DMS 273 treated with DMSO at 0.1 percent for 48 hours (cell line): ENCODE measurements at regions not wholly inside any gene's neighbourhood (a gene's known extent, or its start where the extent isn't known, plus 50 kb on each side); places are given as distances from the start of the nearest gene placed in this dataset.
A peak's percentile ranks its signal among the peaks of the same experiment; 100 is the strongest.

ENCODE experiments used
- DNase-seq: peaks from one replicate; lab custom pipeline; 2025; lab: John Stamatoyannopoulos, UW

DNA sequence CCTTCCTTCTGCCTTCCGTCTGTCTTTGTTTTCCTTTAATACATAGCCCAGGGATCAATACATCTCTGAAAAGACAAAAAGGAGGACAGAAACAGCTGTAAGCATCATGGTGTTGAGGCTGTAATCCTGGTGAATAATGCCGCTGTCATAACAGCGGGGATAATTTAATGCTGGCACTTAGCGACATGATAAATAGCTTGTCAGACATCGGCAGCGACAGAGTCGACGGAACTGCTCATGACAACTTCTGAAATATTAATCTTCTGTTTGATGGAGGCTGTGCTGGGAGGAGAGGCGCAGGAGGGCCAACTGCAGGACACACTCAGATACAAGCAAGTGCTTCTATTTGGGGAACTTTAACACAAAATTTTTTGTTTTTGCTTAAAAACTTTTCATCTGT is 602.2 kb downstream of the GALR1 start:
- DNase-seq: no peak

DNA sequence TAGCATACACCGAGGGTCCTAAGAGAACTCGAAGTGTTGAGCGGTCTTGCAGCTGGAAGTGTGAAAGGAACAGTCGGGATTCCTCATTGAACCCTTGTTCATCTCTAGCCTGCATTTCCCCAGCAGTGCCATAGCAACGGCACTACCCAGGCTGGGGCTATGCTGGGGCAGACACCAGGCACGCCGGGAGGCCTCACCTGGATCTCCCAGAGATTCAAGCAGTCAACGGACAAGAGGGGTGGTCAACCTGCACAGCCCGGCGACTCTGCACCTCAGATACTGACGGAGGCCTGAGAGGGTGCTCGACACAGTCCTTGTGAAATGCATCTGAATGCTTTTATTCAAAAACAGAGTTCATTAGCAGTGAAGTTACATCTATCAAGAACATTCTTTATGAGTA is 604.2 kb downstream of the GALR1 start:
- no peak for DNase-seq

DNA sequence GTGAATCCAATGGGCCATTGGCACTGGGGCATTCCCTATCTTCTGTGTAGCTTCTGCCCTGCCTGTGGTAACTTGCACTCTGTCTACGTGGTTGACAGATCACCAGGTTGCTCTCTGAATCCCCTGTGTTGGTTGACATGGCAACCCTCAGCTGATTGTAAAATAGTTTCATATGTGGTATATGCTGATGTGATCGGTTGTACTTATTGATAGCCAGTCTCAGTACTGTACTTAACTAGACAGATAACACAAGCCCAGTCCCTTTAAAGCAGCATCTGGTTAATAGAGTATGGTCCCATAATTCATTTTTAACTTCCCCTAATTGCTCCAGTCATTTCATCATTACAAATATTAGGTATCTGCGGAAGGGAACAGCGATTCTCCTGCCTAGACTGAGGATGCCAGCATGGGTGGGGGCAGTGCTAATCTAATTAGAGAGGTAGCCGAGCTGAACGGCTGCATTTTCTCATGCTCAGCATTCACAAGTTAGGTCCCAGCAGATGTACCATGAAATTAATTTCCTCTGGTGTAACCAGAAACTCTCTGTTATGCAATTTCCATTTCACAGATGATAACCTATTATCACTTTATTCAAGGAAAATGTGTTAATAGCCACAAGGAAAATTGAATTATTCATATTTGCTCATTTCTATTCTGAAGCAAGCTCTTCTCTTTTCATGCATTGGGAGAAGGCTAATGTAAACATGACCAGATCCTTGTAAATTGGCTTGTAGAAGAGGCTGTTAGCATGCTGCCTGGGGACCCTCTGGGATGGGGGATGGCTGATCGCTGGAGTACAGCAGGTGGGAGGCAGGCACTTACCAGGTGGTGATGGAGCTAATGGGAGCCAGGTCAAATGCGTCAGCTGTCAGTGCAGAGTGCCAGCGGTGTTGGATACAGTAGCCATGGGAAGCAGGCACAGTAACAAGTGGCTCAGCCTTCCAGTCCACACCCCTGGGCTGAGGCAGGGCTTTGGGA is 608.3 kb downstream of the GALR1 start:
- no peak for DNase-seq

DNA sequence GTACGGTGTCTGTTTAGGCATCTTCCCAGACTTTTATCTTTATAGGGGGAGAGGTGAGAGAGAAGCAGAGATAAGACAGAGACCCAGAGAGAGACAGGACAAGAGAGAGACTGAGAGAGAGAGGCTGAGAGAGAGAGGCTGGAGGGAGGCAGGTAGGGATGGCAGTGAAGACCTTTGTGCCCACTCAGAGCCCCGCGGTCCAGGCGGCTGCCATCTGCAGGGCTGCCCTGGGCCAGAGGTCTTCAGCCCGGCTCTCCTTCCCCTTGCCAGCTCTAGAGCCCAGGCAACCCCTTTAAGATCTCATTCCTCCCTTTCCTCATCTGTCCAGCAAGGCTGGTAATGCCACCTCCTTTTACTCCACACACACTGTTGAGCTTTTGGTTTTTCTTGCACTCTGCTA is 610.0 kb downstream of the GALR1 start:
- no peak for DNase-seq

DNA sequence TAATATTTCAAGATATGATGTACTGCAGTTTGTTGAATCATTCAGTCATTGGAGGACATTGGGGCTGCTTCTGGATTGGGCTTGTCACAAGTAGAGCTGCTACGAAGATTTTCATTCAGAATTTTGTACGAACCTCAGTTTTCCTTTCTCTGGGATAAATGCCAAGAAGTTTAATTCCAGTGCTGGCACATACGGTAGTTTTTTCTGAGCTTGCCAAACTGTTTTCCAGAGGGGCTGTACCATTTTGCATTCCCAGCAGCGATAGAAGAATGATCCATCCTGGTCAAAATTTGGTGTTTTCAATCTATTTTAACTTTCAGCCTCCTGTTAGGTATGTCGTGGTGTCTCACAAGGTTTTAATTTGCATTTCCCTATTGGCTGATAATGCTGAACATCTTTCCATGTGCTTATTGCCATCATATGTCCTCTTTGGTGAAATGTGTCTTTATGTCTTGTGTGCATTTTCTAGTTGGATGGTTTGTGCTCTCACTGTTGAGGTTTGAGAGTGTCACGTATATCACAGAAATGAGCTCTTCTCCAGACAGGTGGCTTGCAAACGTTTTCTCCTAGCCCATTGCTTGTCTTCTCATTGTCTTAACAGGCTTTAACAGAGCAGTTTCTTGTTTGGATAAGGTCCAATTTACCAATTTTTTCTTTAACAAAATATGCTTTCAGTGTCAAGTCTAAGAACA is 612.6 kb downstream of the GALR1 start:
- no peak for DNase-seq

DNA sequence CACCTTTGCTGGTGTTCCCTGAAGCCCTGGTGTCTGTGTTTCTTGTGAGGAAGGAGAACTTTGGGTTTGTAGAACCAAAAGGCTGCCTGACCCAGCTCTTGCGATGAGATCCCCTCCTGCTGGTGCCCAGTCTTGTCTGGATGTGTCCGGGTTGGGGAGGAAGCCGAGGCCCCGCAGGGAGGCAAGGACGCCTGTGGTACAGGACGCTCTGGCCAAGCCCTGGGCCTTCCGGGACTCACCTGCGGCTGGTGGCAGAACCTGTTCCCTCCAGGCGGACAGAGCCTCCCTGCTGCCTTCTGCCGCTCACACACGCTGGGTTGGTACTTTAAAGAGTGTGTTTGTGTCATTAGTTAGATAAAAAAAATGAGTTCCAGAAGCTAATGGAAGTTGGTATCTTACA is 616.2 kb downstream of the GALR1 start:
- no peak for DNase-seq

DNA sequence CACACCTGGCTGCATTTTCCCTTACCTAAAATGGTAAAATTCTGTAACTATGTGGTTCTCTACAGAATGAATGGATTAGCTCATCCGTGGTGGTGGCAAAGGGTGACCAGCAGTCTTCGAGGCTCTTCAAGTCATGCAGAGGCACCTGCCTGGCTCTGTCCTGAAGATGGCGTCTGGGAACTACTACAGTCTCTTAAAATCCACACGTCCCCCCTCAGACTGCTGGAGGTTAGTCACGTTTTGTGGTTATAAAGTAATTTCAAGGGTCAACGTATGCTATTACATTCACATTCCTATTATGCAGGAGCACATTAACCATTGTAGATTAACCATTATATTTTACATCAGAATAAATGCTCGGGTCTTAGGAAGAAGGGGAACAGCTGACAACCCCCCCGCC is 616.7 kb downstream of the GALR1 start:
- no peak for DNase-seq

DNA sequence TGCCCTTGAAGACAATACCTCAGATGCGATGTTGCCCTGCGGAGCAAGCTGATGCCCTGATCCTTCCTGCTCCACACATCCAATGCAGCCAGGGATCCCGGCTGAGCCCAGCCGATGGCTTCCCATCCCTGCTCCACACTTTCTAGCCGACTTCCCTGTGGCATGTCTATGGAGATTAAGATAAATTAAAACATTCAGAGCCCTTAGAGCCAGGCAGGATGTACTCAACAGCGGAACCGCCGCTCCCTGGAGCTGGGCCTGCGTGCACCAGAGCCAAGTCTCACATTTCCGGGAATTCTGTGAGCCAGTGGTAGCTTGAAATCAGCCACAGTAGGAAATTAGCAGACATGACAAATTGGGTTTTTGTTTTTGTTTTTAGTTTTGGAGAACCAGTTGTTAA is 620.6 kb downstream of the GALR1 start:
- DNase-seq: no peak

DNA sequence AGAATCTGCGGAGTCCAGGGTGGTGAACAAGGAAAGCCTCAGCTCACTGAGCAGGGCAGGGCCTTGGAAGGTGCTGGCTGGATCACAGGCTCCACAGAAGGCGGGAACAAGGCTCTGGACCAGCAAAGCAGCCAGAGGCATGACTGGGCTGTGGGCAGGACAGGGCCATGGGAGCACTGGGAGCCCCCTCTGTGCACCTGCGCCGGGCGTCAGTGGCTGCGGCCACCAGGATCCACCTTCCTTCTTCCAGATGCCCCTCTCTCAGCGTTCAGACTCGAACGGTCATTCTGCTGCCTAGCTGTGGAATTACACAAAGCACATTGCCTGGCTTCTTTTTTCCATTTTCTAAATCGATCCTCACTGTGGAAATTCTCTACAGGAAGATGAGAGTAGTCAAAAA is 621.2 kb downstream of the GALR1 start:
- DNase-seq: no peak

DNA sequence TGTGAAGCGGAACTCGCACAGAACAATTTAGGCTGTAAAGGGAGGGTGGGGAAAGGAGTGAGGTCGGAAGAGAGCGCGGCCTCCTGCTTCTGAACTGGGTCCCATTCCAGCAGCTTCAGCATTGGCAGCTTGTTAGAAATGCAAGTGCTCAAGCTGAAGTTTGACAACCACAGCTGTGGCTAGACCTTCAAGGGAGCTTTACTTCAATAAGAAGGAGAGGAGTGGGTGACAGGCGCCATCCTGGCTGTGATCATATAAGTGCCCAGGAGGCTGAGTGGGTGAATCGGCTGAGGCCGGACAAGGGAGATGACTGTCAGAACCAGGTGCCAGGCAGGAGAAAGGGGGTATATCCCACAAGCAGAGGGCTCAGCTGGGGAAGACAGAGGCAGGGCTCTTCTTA is 622.5 kb downstream of the GALR1 start:
- DNase-seq: no peak

DNA sequence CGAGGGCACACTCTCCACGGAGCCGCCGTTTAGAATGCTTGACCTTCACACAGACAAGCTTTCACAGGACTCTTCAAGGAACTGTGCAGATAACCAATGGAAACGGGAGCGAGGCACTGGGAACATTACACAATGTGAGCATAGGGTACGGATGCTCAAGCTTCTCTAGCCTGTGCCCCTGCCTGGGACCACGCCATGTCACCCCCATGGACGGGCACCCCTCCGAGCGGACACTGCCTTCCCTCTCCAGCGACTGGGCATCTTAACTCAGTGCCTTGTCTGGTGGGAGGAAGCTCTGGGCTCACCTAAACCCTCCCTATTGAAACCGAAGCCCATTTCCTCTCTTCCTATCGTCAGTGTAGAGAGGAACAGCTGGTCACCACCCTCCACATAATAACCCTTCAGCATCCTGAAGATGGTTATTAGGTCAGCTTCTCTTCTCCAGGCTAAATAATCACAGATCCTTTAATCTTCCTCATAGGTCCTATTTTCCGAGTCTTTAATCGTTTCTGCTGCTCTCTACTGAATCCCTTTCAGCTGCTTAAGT is 626.7 kb downstream of the GALR1 start:
- DNase-seq: no peak

DNA sequence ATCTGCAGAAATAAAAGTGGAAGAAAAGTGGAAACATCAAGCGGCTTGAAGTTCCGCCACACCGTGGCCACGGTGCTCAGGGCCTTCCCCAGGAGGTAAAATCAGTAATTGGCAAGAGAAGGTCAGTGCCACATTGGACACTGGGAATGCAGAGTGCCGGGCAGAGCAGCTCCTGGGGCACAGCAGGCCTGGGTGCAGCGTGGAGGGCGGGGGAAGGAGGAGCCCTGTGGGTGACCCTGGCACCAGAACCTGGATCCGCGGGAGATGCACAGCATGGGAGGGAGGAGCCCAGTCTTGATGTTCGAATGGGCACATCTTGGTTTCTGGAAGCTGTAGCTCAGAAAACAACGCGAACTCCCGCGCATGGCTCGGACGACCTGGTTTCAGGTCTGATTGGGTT is 630.2 kb downstream of the GALR1 start:
- DNase-seq: no peak

DNA sequence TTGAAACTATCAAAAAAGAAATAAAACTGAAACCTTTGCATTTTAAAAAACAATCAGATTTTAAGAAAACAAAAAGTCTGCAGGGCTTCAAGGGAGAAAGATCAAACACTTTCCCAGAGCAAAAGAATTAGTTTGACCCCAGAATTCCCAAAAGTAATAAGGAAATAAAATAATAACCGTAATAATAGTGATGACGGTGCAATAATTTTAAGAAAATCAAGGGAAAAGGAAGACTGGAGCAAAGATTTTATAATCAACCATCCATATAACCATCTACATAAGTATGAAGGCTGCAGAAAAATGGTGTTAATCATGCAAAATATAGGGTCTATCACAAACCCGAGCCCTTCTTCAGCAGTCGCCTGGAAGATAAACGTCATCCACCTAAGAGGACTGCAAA is 634.8 kb downstream of the GALR1 start:
- DNase-seq: no peak

DNA sequence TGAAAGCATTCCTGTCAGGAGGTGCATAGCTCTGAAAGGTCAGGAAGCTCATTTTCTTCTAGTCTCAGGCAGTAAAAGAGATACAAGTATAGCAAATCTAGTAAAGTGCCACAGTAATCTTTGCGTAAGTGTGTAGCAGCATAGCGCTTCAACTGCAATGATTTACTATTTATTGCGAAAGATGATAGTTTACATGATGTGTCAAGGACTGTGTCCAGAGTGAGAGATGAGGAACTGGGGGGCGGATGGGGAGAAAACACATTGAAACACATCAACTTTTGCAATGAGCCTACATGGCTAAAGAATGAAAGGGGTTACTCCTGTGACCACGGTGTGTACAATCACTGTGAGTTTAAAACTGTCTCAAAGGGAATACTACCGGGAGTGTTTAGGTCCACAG is 644.4 kb downstream of the GALR1 start:
- no peak for DNase-seq

DNA sequence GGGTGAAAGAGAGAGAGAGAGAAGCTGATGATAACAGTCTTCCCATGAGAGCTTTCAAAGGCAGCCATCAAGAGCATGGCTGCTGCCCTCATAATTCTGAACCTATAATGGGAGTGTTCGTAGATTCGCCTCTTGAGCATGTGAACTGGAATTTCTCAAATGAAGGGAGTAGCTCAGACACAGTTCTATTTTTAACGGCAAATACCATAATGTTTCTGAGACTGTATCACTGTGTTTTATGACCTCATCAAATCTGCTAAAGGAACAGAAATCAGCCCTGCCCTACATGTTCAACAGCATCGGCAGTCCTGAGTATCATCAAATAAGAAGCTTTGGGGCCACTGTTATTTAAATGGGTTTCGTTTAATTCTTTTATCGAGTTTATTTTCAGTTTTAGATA is 645.6 kb downstream of the GALR1 start:
- DNase-seq: no peak

DNA sequence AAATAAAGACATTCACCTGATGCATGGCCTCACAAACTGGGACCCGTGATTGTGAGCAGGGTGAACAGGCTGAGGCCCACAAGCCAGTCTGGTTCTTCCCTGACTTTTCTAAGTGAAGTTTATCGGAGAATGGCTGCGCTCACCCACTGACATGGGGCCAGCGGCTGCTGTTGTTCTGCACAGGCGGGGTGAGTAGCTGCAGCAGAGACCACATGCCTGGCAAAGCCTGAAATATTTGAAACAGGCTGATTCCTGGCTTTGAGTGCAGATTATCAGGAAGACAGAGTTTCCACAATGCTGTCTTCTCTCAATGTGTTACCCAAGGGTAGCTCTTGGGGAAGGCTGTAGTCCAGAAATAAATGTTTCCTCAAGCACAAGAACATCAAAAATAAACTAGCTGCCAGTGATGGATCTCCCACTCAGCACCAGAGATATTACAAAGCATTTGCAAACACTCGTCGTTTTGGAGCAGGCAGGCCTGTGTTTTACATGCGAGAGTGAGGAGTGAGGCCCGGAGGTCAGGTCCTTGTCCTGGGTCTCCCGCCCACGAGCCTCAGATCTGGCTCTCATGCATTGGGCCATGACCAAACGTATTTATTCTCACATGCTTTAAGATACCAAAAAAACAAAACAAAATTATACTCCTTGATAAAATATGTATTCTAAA is 647.1 kb downstream of the GALR1 start:
- DNase-seq: no peak

DNA sequence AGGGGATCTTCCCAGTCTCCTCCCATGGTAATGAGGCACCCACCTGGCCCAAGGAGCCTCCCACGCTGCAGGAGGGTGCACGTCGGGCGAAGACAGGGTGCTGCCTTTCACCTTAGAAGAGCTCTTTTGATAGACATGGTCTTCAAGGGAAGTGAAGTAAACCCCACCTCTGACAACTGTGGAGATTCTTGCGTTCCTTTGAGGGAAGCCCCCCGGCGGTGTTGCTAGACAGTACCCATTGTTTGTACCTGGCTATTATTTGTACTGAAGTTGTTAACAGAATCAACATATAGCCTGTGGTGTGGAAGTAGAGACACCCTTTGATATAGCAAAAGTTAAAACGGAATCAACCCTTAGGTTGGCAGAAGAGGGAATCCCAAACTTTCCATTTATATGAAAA is 648.0 kb downstream of the GALR1 start:
- no peak for DNase-seq

DNA sequence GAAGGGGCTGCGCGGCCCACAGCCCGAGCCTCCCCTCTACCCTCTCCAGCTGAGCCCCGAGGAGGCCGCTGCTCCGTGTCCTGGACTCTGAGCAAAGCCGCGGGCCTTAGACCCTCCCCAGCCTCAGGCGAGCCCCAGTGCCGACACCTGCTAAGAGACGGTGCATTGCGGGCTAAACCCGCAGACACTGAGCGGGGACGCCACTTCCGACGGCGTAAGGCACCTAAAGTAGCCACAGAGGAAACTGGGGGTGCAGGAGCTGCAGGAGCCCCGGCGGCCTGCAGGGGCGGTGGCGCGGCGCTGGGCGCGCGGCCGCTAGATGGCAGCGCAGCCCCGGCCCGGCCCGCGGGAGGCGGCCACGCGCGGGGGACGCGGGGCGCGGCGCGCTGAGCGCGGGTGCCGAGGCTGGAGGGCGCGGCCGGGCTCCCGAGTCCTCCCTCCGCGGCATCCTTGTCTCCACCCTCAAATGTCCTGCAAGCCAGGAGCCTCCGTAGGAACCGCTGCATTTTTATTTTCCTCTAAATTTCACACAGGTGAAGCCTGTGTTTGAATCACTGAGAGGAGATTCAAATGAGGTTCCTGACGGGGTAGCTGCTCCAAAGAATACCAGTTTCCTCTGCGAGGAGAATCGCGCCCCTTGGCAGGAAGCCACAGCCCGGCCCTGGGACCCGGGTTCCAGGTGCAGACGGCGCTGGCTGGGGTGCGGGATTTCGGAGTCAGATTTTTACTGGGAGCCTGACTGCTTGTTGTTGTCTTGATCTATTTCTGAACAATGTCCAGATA is 650.5 kb downstream of the GALR1 start:
- DNase-seq: peak; percentile 12

DNA sequence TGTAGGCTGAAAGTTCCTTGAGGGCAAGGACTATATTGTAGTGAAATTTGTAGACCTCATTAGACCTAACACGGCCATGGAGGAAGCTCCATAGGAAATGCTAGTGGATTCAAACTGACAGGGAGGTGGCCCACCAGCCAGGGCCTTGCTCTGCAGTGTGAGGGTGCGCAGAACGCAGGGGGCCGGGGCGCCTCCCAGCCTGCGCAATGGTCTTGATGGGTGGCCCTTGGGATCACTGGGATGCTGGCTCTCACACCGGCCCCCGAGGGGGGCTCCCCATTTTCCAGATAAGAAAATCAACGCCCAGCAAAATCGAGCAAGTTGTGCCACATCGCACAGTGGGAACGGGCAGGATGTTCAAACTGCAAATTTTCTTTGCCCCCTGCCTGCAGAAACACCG is 655.4 kb downstream of the GALR1 start:
- DNase-seq: no peak

DNA sequence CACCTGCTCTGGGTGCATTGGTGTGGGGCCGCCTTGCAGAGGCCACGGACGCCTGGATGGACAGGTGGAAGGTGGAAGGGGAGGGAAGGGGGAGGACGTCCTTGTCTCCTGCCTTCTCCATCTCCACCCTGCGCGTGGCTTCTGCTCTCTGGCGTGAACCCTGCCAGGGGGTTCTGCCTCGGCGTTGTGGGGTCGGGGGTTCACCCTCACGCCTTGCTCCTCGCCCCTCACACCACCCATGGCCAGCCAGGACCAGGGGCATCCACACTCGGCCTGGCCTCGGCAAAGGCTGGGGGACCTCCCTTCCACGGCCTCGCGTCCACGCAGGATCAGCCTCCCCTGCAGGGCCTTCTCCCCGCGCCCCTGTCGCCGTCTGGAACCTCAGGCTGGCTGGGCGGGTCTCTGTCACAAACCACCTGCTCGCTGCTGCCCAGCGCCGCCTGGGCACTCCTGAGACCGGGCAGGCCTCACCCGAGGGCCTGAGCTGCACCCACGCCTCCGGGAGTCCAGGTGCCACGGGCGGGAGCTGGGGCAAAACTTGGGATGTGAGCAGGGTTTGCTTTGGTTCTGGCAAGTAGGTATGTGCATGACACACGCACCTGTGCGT is 655.9 kb downstream of the GALR1 start:
- DNase-seq: no peak

DNA sequence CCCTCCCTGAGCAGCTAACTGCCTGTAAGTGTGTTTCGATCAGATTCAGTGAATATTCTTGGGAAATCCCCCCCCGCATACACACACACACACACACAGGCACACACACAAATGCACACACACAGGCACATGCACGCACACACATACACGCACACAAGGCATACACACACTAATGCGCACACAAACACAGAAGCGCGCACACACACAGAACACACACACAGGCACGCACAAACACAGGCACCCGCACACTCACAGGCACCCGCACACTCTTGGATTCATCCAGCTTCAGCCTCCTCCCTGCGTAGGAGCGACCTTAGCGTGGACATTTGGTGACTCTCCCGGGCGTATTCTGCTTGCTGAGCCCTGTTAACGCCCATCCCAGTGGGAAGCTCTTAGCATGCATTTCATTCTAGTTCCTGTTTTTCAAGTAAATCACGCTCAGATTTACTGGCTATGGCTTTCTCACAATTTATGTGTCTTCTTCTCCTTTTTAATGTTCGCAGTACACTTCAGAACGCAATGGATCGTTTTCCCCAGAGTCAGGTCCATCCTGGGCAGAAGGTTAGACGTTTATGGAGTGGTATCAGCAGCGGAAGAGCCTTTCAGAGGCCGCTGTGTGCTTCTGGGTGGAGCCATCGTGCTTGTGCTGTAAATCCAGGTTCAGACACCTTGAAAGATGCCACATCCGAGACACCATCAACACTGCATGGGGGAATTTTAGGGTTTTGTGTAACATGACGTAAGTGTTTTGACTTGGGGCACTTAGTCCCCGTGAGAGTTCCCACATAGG is 656.6 kb downstream of the GALR1 start:
- DNase-seq: no peak
